ENCODE measurements at regions not wholly inside any gene's neighbourhood (a gene's known extent, or its start where the extent isn't known, plus 50 kb on each side); places are given as distances from the start of the nearest gene placed in this dataset.
A peak's percentile ranks its signal among the peaks of the same experiment; 100 is the strongest.

DNA sequence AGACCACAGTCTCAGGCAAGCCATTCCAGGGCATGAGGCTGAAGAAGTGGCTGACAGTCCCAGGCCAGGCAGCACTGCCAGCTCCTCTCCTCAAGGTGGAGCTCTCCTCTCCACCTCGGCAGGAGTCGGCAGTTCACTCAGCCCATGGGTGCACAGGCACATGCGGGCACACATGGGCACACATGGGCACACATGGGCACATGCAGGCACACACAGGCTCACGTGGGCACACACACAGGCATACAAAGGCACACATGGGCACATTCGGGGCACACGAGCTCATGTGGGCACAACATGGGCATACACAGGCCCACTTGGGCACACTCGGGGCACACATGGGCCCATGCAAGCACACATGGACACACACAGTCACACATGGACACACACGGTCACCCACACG lies 65.3 kb upstream of the TAF1B start:
- ChIA-PET CTCF (interaction anchor here (1.3 to 2.1 kb wide), 3 partner anchors 8 to 270 kb away, joined by 7 to 8 read pairs (median 8); no protein-coding TSS in a partner anchor), POLR2A (no interaction called here)
- no peak overlapping the region for H3K4me3 ChIP-seq (ENCODE audit: low read depth, low read length)
- DNase-seq (ENCODE audit: low read depth, low spot score) = no peak
- TF ChIP-seq, protein P1, sequence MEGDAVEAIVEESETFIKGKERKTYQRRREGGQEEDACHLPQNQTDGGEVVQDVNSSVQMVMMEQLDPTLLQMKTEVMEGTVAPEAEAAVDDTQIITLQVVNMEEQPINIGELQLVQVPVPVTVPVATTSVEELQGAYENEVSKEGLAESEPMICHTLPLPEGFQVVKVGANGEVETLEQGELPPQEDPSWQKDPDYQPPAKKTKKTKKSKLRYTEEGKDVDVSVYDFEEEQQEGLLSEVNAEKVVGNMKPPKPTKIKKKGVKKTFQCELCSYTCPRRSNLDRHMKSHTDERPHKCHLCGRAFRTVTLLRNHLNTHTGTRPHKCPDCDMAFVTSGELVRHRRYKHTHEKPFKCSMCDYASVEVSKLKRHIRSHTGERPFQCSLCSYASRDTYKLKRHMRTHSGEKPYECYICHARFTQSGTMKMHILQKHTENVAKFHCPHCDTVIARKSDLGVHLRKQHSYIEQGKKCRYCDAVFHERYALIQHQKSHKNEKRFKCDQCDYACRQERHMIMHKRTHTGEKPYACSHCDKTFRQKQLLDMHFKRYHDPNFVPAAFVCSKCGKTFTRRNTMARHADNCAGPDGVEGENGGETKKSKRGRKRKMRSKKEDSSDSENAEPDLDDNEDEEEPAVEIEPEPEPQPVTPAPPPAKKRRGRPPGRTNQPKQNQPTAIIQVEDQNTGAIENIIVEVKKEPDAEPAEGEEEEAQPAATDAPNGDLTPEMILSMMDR (IDR thresholded peaks at IDR 0.05; ENCODE audit: insufficient read depth, low read length, missing control alignments) = peak; percentile 44

DNA sequence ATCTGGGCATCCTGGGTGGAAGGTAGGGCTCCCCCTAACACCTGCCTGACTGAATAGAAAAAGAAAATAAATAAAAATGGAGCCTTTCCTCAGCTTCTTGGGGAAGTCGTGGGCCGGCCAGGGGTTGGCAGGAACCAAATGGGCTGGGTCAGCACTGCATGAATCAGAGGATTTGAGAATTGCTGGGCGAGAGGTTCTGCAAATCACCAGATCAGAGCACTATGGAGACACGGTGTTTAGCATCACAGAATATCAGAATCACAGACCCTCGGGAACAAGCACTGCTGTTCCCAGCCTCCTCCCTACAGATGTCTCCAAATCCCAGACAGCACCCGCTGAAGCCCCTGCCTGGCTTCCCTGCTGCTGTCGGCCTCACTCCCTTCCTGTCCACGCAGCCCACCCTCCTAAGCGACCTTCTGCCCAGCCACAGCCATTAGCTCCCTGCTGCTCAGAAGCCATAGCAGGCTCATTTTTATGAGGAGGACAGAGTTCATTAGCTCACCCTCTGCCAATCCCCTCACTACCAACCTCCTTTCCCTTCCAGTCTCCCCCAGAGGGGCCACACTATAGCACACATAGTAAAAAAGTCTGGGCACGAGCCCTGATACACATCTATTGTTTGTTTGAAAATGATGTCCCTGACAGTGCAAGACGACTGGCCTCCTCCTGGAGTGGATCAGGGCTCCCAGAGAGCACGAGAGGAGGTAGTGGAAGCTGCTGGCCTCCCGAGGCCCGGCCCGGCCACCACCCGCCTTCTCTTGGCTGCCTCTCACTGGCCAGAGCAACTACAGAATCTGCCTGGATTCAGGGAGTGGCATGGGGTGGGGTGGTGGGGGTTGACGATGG lies 64.6 kb upstream of the TAF1B start:
- no peak overlapping the region for H3K4me3 ChIP-seq (ENCODE audit: low read depth, low read length)
- TF ChIP-seq, protein P1 (IDR thresholded peaks at IDR 0.05; ENCODE audit: insufficient read depth, low read length, missing control alignments) = no peak
- CTCF ChIA-PET = interaction anchor here (1.3 to 2.1 kb wide), 3 partner anchors 8 to 270 kb away, joined by 7 to 8 read pairs (median 8); no protein-coding TSS in a partner anchor
- POLR2A ChIA-PET = interaction anchor here (0.6 kb wide), 1 partner anchor 245 kb away, joined by 3 read pairs; no protein-coding TSS in a partner anchor
- no peak for DNase-seq (ENCODE audit: low read depth, low spot score)

DNA sequence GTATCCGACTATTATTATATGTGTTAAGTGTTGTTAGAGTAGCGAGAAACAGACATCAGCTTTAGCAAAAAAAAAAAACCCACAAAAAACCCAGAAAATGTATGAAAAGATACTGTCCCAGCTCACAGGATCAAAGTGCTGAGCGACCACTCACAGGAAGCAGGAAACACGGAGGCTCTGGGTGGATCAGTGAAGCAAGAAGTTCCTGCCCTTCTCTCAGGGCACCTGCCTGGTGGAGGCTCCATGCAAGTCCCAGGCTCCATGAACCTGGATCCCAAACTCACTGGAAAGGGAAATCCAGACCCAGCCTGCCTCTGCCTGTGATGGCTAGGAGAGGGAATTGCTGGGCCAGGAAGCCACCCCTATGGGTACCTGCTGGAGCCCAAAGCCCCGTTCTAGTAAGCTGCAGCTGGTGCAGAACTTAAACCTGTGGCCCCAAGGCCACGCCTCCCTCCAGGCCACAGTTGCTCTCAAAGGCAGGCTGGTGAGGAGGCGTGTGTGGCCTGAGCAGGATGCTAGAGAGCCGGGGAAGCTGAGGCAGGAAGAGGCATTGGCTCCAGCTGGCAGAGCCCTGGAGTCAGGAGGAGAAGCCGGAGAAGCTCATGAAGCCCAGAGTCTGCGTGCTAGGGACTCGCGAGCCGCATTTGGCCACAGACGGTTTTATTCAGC lies 63.5 kb upstream of the TAF1B start:
- H3K4me3 ChIP-seq (ENCODE audit: low read depth, low read length) = no peak overlapping the region
- TF ChIP-seq, protein P1 (IDR thresholded peaks at IDR 0.05; ENCODE audit: insufficient read depth, low read length, missing control alignments) = no peak
- ChIA-PET CTCF (interaction anchor here (0.9 to 5.3 kb wide), 4 partner anchors 9 to 269 kb away, joined by 3 to 47 read pairs (median 8); no protein-coding TSS in a partner anchor), POLR2A (no interaction called here)
- DNase-seq (ENCODE audit: low read depth, low spot score) = no peak

DNA sequence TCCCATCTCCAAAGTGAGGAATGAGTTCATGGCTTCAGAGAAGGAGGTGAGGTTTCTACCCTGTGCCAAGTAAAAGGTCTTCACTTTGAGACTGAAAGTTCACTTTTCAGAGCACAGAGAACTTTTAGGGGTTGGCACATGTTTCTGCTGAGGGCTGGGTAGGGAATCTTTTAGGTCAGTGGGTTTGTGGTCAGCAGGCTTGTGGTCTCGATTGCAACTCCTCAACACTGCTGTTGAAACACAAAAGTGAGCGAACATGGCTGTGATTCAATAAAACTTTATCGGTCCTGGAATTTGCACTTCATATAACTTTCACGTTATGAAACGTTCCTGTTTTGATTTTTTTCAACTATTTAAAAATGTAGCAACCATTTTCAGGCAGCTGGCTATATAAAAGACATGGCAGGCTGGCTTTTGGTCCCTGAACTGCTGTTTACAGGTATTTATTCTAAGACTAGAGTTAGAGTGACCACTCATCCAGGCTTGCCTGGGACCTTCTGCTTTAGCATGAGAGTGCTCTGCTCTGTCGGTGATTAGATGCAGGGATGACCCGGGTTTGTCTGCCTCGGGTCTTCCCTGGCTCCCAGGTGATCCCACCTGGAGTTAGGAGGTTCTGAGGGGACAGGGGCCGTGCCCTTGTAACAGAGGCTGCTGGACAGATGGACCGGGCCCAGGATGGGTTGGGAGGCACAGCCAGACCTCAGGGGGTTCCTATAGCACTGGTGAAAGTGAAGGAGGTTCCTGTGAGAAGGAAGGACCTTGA lies 62.7 kb upstream of the TAF1B start:
- TF ChIP-seq, protein P1 (IDR thresholded peaks at IDR 0.05; ENCODE audit: insufficient read depth, low read length, missing control alignments) = no peak
- ChIA-PET CTCF (interaction anchor here (0.9 to 5.3 kb wide), 3 partner anchors 9 to 20 kb away, joined by 3 to 47 read pairs (median 4); no protein-coding TSS in a partner anchor), POLR2A (no interaction called here)
- DNase-seq (ENCODE audit: low read depth, low spot score) = no peak
- no peak overlapping the region for H3K4me3 ChIP-seq (ENCODE audit: low read depth, low read length)

DNA sequence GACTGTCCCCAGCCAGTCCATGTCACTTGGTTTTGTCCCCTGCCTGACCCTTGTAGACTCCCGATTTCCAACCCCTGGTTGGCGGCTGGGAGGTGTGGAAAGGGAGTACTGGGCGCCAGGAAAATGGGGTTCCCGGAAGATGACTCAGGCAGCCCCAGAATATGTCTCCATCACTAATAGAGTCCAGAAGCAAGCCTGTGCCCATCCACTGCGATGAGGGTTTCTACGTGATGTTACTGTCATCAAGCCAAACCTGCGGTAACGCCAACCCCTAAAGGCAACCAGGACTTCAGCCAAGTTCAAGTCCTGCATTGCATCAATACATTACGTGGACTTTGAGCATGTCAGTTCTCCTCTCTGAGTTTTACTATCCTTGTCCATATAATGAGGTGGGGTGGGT lies 62.0 kb upstream of the TAF1B start:
- TF ChIP-seq, protein P1 (IDR thresholded peaks at IDR 0.05; ENCODE audit: insufficient read depth, low read length, missing control alignments) = no peak
- no peak for DNase-seq (ENCODE audit: low read depth, low spot score)
- H3K4me3 ChIP-seq (ENCODE audit: low read depth, low read length) = no peak overlapping the region
- CTCF ChIA-PET = interaction anchor here (1.2 to 5.3 kb wide), 4 partner anchors 8 to 18 kb away, joined by 4 to 47 read pairs (median 8); no protein-coding TSS in a partner anchor
- POLR2A ChIA-PET = no interaction called here

Data from AG04449 (cell line).